SK-N-MC (cell line): ENCODE measurements at regions not wholly inside any gene's neighbourhood (a gene's known extent, or its start where the extent isn't known, plus 50 kb on each side); places are given as distances from the start of the nearest gene placed in this dataset.

ENCODE experiments used
- EZH2 ChIP-seq: fragments of 200-600 bp; sonication (generic); IDR thresholded peaks from one replicate; pipeline ENCODE4 v1.6.1; 2017; ENCODE audit warnings: antibody characterized with exemption
- FOXP2 ChIP-seq: optimal IDR thresholded peaks from 2 replicates; pipeline ENCODE3; 2011; ENCODE audit warnings: mild to moderate bottlenecking, moderate library complexity; ENCODE audit not compliant: insufficient read depth; ENCODE audit errors: extremely low read length, control extremely low read depth
- POLR2AphosphoS5 ChIP-seq: IDR thresholded peaks from 2 replicates; pipeline ENCODE4 v1.6.1; 2012; ENCODE audit warnings: mild to moderate bottlenecking, low read depth, low read length, borderline replicate concordance

GRCh38 chr12:24748326-24748725 is 200.6 kb downstream of the BCAT1 start:
- TF ChIP-seq EZH2 (no peak), POLR2AphosphoS5 (no peak), FOXP2 (no peak)
